ENCODE measurements at regions not wholly inside any gene's neighbourhood (a gene's known extent, or its start where the extent isn't known, plus 50 kb on each side); places are given as distances from the start of the nearest gene placed in this dataset.
"Not testable (repeated sequence)": the region's sequence is repeated elsewhere in the genome, so short reads cannot be mapped to it uniquely, and the experiment has no call there.

- Mint-ChIP-seq H3K9me3 (peaks cover 11% of the 10 kb centered on the region), H3K27me3 (no peaks in the 10 kb centered on the region), H3K4me3 (no peak overlapping the region), H3K36me3 (ENCODE audit: low read depth) (no peaks in the 10 kb centered on the region), H3K27ac (no peak overlapping the region), H3K4me1 (no peaks in the 10 kb centered on the region)
- TF ChIP-seq, protein P1, sequence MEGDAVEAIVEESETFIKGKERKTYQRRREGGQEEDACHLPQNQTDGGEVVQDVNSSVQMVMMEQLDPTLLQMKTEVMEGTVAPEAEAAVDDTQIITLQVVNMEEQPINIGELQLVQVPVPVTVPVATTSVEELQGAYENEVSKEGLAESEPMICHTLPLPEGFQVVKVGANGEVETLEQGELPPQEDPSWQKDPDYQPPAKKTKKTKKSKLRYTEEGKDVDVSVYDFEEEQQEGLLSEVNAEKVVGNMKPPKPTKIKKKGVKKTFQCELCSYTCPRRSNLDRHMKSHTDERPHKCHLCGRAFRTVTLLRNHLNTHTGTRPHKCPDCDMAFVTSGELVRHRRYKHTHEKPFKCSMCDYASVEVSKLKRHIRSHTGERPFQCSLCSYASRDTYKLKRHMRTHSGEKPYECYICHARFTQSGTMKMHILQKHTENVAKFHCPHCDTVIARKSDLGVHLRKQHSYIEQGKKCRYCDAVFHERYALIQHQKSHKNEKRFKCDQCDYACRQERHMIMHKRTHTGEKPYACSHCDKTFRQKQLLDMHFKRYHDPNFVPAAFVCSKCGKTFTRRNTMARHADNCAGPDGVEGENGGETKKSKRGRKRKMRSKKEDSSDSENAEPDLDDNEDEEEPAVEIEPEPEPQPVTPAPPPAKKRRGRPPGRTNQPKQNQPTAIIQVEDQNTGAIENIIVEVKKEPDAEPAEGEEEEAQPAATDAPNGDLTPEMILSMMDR (IDR thresholded peaks at IDR 0.05) = no peak
- intact Hi-C loops (cut with micrococcal nuclease) = no loop called here
- ChIA-PET CTCF (no interaction called here), POLR2A (no interaction called here)
- no peak for ATAC-seq (ENCODE audit: low read depth)
- no peak for DNase-seq
Observed at GRCh38 chr13:83449668-83450395, 432.4 kb downstream of the SLITRK1 start.

GRCh38 chr13:83440465-83440864 lies 441.8 kb downstream of the SLITRK1 start:
- H3K4me3 Mint-ChIP-seq = no peak overlapping the region

DNA sequence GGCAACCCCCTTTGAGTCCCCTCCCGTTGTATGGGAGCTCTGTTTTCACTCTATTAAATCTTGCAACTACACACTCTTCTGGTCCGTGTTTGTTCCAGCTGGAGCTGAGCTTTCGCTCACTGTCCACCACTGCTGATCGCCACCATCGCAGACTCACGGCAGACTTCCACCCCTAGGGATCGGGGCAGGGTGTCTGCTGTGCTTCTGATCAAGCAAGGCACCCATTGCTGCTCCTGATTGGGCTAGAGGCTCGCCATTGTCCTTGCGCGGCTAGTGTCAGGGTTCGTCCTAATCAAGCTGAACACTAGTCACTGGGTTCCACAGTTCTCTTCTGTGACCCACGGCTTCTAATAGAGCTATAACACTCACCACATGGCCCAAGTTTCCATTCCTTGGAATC lies 442.8 kb downstream of the SLITRK1 start:
- H3K27ac Mint-ChIP-seq; H3K36me3 Mint-ChIP-seq (ENCODE audit: low read depth); H3K4me3 Mint-ChIP-seq; intact Hi-C loops (cut with micrococcal nuclease); DNase-seq; CTCF ChIA-PET; ATAC-seq (ENCODE audit: low read depth); H3K4me1 Mint-ChIP-seq; H3K27me3 Mint-ChIP-seq; POLR2A ChIA-PET: not testable (repeated sequence)
- peaks cover 17% of the 10 kb centered on the region for H3K9me3 Mint-ChIP-seq

More at GRCh38 chr13:83440465-83440864, 441.8 kb downstream of the SLITRK1 start:
- TF ChIP-seq, protein P1 (IDR thresholded peaks at IDR 0.05) = no peak
- H3K9me3 Mint-ChIP-seq = peaks cover 18% of the 10 kb centered on the region
- H3K4me1 Mint-ChIP-seq = no peaks in the 10 kb centered on the region
- no peak for DNase-seq
- H3K36me3 Mint-ChIP-seq (ENCODE audit: low read depth) = no peaks in the 10 kb centered on the region
- intact Hi-C loops (cut with micrococcal nuclease) = no loop called here
- ChIA-PET POLR2A (no interaction called here), CTCF (no interaction called here)
- no peaks in the 10 kb centered on the region for H3K27me3 Mint-ChIP-seq
- ATAC-seq (ENCODE audit: low read depth) = no peak
- no peak overlapping the region for H3K27ac Mint-ChIP-seq

GRCh38 chr13:83423861-83424260 lies 458.4 kb downstream of the SLITRK1 start:
- H3K4me1 Mint-ChIP-seq = no peaks in the 10 kb centered on the region
- H3K27ac Mint-ChIP-seq = no peak overlapping the region
- TF ChIP-seq, protein P1 (IDR thresholded peaks at IDR 0.05) = no peak
- H3K36me3 Mint-ChIP-seq (ENCODE audit: low read depth) = no peaks in the 10 kb centered on the region
- no peak overlapping the region for H3K4me3 Mint-ChIP-seq
- DNase-seq (no peak), ATAC-seq (ENCODE audit: low read depth) (no peak)
- CTCF ChIA-PET = no interaction called here
- intact Hi-C loops (cut with micrococcal nuclease) = no loop called here
- POLR2A ChIA-PET = no interaction called here
- H3K27me3 Mint-ChIP-seq = no peaks in the 10 kb centered on the region
- peaks cover 21% of the 10 kb centered on the region for H3K9me3 Mint-ChIP-seq

- POLR2A ChIA-PET = no interaction called here
- Mint-ChIP-seq H3K27ac (no peak overlapping the region), H3K36me3 (ENCODE audit: low read depth) (no peaks in the 10 kb centered on the region), H3K4me1 (no peaks in the 10 kb centered on the region), H3K27me3 (no peaks in the 10 kb centered on the region), H3K4me3 (no peak overlapping the region), H3K9me3 (peaks cover 17% of the 10 kb centered on the region)
- intact Hi-C loops (cut with micrococcal nuclease) = no loop called here
- DNase-seq (no peak), ATAC-seq (ENCODE audit: low read depth) (no peak)
- TF ChIP-seq, protein P1 (IDR thresholded peaks at IDR 0.05) = no peak
- CTCF ChIA-PET = no interaction called here
Observed at GRCh38 chr13:83423381-83423780, 458.9 kb downstream of the SLITRK1 start.

DNA sequence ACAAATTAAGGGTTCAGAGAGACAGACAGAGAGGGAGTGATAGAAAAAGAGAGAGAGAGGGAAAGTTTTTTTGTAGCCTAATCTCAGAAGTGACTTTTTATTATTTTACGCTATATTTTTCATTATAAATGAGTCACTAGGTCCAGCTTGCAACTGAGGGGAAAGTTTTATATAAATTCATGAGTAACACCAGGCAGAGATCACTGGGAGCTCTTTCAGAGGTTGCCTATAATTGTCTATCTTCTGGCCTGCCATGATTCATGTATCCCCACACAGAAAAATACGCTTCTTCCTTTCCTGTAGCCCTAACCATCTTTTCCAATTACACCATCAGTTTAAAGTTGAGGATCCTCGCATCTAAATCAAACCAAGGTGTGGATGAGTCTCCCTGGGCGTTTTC lies 467.9 kb downstream of the SLITRK1 start:
- H3K36me3 Mint-ChIP-seq (ENCODE audit: low read depth) = no peaks in the 10 kb centered on the region
- H3K4me3 Mint-ChIP-seq = no peak overlapping the region
- no peak for DNase-seq
- CTCF ChIA-PET = no interaction called here
- no peak overlapping the region for H3K27ac Mint-ChIP-seq
- POLR2A ChIA-PET = no interaction called here
- H3K9me3 Mint-ChIP-seq = peaks cover 7% of the 10 kb centered on the region
- no peaks in the 10 kb centered on the region for H3K4me1 Mint-ChIP-seq
- TF ChIP-seq, protein P1 (IDR thresholded peaks at IDR 0.05) = no peak
- ATAC-seq (ENCODE audit: low read depth) = no peak
- intact Hi-C loops (cut with micrococcal nuclease) = no loop called here
- no peaks in the 10 kb centered on the region for H3K27me3 Mint-ChIP-seq
